MM.1S (cell line): ENCODE measurements at regions not wholly inside any gene's neighbourhood (a gene's known extent, or its start where the extent isn't known, plus 50 kb on each side); places are given as distances from the start of the nearest gene placed in this dataset.

Experiments used
- DNase-seq: peaks from one replicate; pipeline ENCODE4 v3.0.0-alpha.2; 2015
- H2AFZ ChIP-seq: fragments of 300-600 bp; sonication (generic); 2 replicates; pipeline ENCODE4 v1.6.0; 2016; ENCODE audit warnings: antibody characterized with exemption, low read length
- H3F3A ChIP-seq: fragments of 300-600 bp; sonication (generic); 2 replicates; pipeline ENCODE4 v1.6.1; 2016; ENCODE audit warnings: mild to moderate bottlenecking, antibody characterized with exemption, low read length, moderate library complexity, mixed read lengths; ENCODE audit not compliant: insufficient read depth
- H3K27ac ChIP-seq: fragments of 300-600 bp; sonication (generic); 2 replicates; pipeline ENCODE4 v1.5.1; 2016; ENCODE audit warnings: mild to moderate bottlenecking, low read length
- H3K27me3 ChIP-seq: fragments of 300-600 bp; sonication (generic); replicated peaks from 2 replicates; pipeline ENCODE4 v1.6.0; 2016; ENCODE audit warnings: low read length; ENCODE audit not compliant: insufficient read depth
- H3K36me3 ChIP-seq: fragments of 300-600 bp; sonication (generic); replicated peaks from 2 replicates; pipeline ENCODE4 v1.6.1; 2016; ENCODE audit warnings: mild to moderate bottlenecking, low read length, mixed read lengths; ENCODE audit not compliant: insufficient read depth
- H3K4me1 ChIP-seq: fragments of 300-600 bp; sonication (generic); 2 replicates; pipeline ENCODE4 v1.6.1; 2016; ENCODE audit warnings: low read length, mixed read lengths
- H3K4me2 ChIP-seq: fragments of 300-600 bp; sonication (generic); 2 replicates; pipeline ENCODE4 v1.6.0; 2016; ENCODE audit warnings: low read depth, low read length
- H3K4me3 ChIP-seq: fragments of 300-600 bp; sonication (generic); 2 replicates; pipeline ENCODE4 v1.5.1; 2016; ENCODE audit warnings: low read length, mixed read lengths
- H3K79me2 ChIP-seq: fragments of 300-600 bp; sonication (generic); 2 replicates; pipeline ENCODE4 v1.6.1; 2016; ENCODE audit warnings: mixed run types, low read length, mixed read lengths
- H3K9ac ChIP-seq: fragments of 300-600 bp; sonication (generic); 2 replicates; pipeline ENCODE4 v1.6.1; 2016; ENCODE audit warnings: low read length, mixed read lengths
- H3K9me2 ChIP-seq: fragments of 300-600 bp; sonication (generic); replicated peaks from 2 replicates; pipeline ENCODE4 v1.6.1; 2016; ENCODE audit warnings: mild to moderate bottlenecking, low read length, mixed read lengths; ENCODE audit not compliant: insufficient read depth
- H3K9me3 ChIP-seq: fragments of 300-600 bp; sonication (generic); replicated peaks from 2 replicates; pipeline ENCODE4 v1.6.1; 2016; ENCODE audit warnings: mild to moderate bottlenecking, low read length, mixed read lengths; ENCODE audit not compliant: insufficient read depth
- H4K20me1 ChIP-seq: fragments of 300-600 bp; sonication (generic); 2 replicates; pipeline ENCODE4 v1.6.1; 2016; ENCODE audit warnings: mild to moderate bottlenecking, low read length, moderate library complexity, mixed read lengths; ENCODE audit not compliant: insufficient read depth
- CTCF ChIP-seq: fragments of 300-600 bp; sonication (generic); IDR thresholded peaks from 2 replicates; pipeline ENCODE4 v1.5.1; 2016; ENCODE audit warnings: antibody characterized with exemption, low read length, mixed read lengths
- EZH2 ChIP-seq: fragments of 300-600 bp; sonication (generic); optimal IDR thresholded peaks from 2 replicates; pipeline ENCODE3; 2017; ENCODE audit warnings: low read depth, mild to moderate bottlenecking, antibody characterized with exemption, low read length, mixed read lengths
- EZH2phosphoT487 ChIP-seq: fragments of 300-600 bp; sonication (generic); IDR thresholded peaks from 2 replicates; pipeline ENCODE4 v1.6.1; 2018; ENCODE audit warnings: antibody characterized with exemption, low read length

- no peak overlapping the region for H3K4me2 ChIP-seq
- H3K36me3 ChIP-seq: no peaks in the 10 kb centered on the region
- no peak overlapping the region for H2AFZ ChIP-seq
- no peaks in the 10 kb centered on the region for H3F3A ChIP-seq
- H3K9ac ChIP-seq: no peak overlapping the region
- no peak for DNase-seq
- H3K4me1 ChIP-seq: no peaks in the 10 kb centered on the region
- no peaks in the 10 kb centered on the region for H3K79me2 ChIP-seq
- no peaks in the 10 kb centered on the region for H4K20me1 ChIP-seq
- no peaks in the 10 kb centered on the region for H3K9me2 ChIP-seq
- no peaks in the 10 kb centered on the region for H3K9me3 ChIP-seq
- TF ChIP-seq EZH2 (no peak), EZH2phosphoT487 (no peak), CTCF (no peak)
- no peak overlapping the region for H3K4me3 ChIP-seq
- H3K27me3 ChIP-seq: no peaks in the 10 kb centered on the region
- no peak overlapping the region for H3K27ac ChIP-seq
Observed at GRCh38 chr13:81821259-81821658, 1480.3 kb upstream of the SPRY2 start.

GRCh38 chr13:81800433-81800832, 1459.5 kb upstream of the SPRY2 start:
- Histone ChIP-seq H3K9ac (no peak overlapping the region), H2AFZ (no peak overlapping the region), H3F3A (no peaks in the 10 kb centered on the region), H3K36me3 (no peaks in the 10 kb centered on the region), H4K20me1 (no peaks in the 10 kb centered on the region), H3K27ac (no peak overlapping the region), H3K27me3 (no peaks in the 10 kb centered on the region), H3K4me2 (no peak overlapping the region), H3K9me3 (no peaks in the 10 kb centered on the region), H3K4me3 (no peak overlapping the region), H3K79me2 (no peaks in the 10 kb centered on the region), H3K4me1 (no peaks in the 10 kb centered on the region), H3K9me2 (no peaks in the 10 kb centered on the region)
- DNase-seq: no peak
- no peak for TF ChIP-seq EZH2phosphoT487
- no peak for TF ChIP-seq EZH2
- TF ChIP-seq CTCF: no peak

- DNase-seq: no peak
- Histone ChIP-seq H3K27ac (no peak overlapping the region), H4K20me1 (no peaks in the 10 kb centered on the region), H3K9me3 (no peaks in the 10 kb centered on the region), H3K36me3 (no peaks in the 10 kb centered on the region), H3K4me2 (no peak overlapping the region), H3K79me2 (no peaks in the 10 kb centered on the region), H3K4me1 (no peaks in the 10 kb centered on the region), H3K4me3 (no peak overlapping the region), H2AFZ (no peak overlapping the region), H3K9me2 (no peaks in the 10 kb centered on the region), H3K27me3 (no peaks in the 10 kb centered on the region), H3F3A (no peaks in the 10 kb centered on the region), H3K9ac (no peak overlapping the region)
- TF ChIP-seq EZH2 (no peak), EZH2phosphoT487 (no peak), CTCF (no peak)
Observed at GRCh38 chr13:81795710-81796109, 1454.8 kb upstream of the SPRY2 start.
